Right atrium auricular region (tissue), 2 donors: ENCODE measurements at regions not wholly inside any gene's neighbourhood (a gene's known extent, or its start where the extent isn't known, plus 50 kb on each side); places are given as distances from the start of the nearest gene placed in this dataset.

Source experiments
- DNase-seq: peaks from one replicate; pipeline ENCODE4 v3.0.0-alpha.2; 2019; ENCODE audit warnings: low spot score
- H3K27ac ChIP-seq, 2 donors: fragments of 200-600 bp; sonication (generic); 1 replicate in 1 of 2; 2 replicates in 1 of 2; pipeline ENCODE4 v1.5.1; 2016 to 2019
- H3K27me3 ChIP-seq, 2 donors: fragments of 200-600 bp; sonication (generic); one replicate each; pipeline versions ENCODE4 v1.5.1 to v1.6.0; 2017 to 2019
- H3K36me3 ChIP-seq: fragments of 200-600 bp; sonication (generic); one replicate; pipeline ENCODE4 v1.5.1; 2016
- H3K4me1 ChIP-seq, 2 donors: fragments of 200-600 bp; sonication (generic); one replicate each; pipeline versions ENCODE4 v1.5.1 to v1.6.0; 2017 to 2019
- H3K4me3 ChIP-seq, 2 donors: fragments of 200-600 bp; sonication (generic); 1 replicate in 1 of 2; 2 replicates in 1 of 2; pipeline ENCODE4 v1.5.1; 2017 to 2019; ENCODE audit warnings: mild to moderate bottlenecking in 1 of 2, moderate library complexity in 1 of 2
- H3K9me3 ChIP-seq, 2 donors: fragments of 200-600 bp; sonication (generic); one replicate each; pipeline ENCODE4 v1.5.1; 2019
- CTCF ChIP-seq, 2 donors: fragments of 200-600 bp; sonication (generic); IDR thresholded peaks; one replicate each; pipeline ENCODE4 v1.5.1; 2019; ENCODE audit warnings: antibody characterized with exemption in 2 of 2

- H3K4me3 ChIP-seq, result no peak overlapping the region
- H3K9me3 ChIP-seq, result no peaks in the 10 kb centered on the region
- no peaks in the 10 kb centered on the region for H3K27me3 ChIP-seq
- no peaks in the 10 kb centered on the region for H3K4me1 ChIP-seq
- no peak for DNase-seq
- no peak for TF ChIP-seq CTCF (IDR thresholded peaks at IDR 0.05)
- H3K36me3 ChIP-seq, result no peaks in the 10 kb centered on the region
- no peak overlapping the region for H3K27ac ChIP-seq
Observed at GRCh38 chr18:75346671-75347070, 80.8 kb downstream of the SMIM21 start.

GRCh38 chr18:75344615-75345014 is 82.9 kb downstream of the SMIM21 start:
- H3K36me3 ChIP-seq, result no peaks in the 10 kb centered on the region
- TF ChIP-seq CTCF (IDR thresholded peaks at IDR 0.05), result no peak

GRCh38 chr18:75344161-75344560 is 83.3 kb downstream of the SMIM21 start:
- peak; percentile 13 for DNase-seq
- no peaks in the 10 kb centered on the region for H3K36me3 ChIP-seq
- H3K4me3 ChIP-seq, result no peak overlapping the region
- no peaks in the 10 kb centered on the region for H3K27me3 ChIP-seq
- H3K4me1 ChIP-seq, result no peaks in the 10 kb centered on the region
- TF ChIP-seq CTCF (IDR thresholded peaks at IDR 0.05), result no peak
- H3K9me3 ChIP-seq, result no peaks in the 10 kb centered on the region
- H3K27ac ChIP-seq, result no peak overlapping the region

More at GRCh38 chr18:75344615-75345014, 82.9 kb downstream of the SMIM21 start:
- peak; percentile 53 for DNase-seq
- no peak overlapping the region for H3K4me3 ChIP-seq
- H3K4me1 ChIP-seq, result no peaks in the 10 kb centered on the region
- no peaks in the 10 kb centered on the region for H3K9me3 ChIP-seq
- no peaks in the 10 kb centered on the region for H3K27me3 ChIP-seq
- H3K27ac ChIP-seq, result no peak overlapping the region

GRCh38 chr18:75343389-75343788 is 84.1 kb downstream of the SMIM21 start:
- no peak overlapping the region for H3K4me3 ChIP-seq
- no peaks in the 10 kb centered on the region for H3K36me3 ChIP-seq
- peak; percentile 30 for DNase-seq
- H3K27ac ChIP-seq, result no peak overlapping the region
- H3K9me3 ChIP-seq, result no peaks in the 10 kb centered on the region
- no peaks in the 10 kb centered on the region for H3K27me3 ChIP-seq
- H3K4me1 ChIP-seq, result no peaks in the 10 kb centered on the region
- no peak for TF ChIP-seq CTCF (IDR thresholded peaks at IDR 0.05)

- Histone ChIP-seq H3K4me1 (no peaks in the 10 kb centered on the region), H3K27me3 (no peaks in the 10 kb centered on the region), H3K9me3 (no peaks in the 10 kb centered on the region), H3K4me3 (no peak overlapping the region), H3K36me3 (no peaks in the 10 kb centered on the region), H3K27ac (no peak overlapping the region)
- DNase-seq, result peak; percentile 42
- no peak for TF ChIP-seq CTCF (IDR thresholded peaks at IDR 0.05)
Observed at GRCh38 chr18:75341897-75342296, 85.6 kb downstream of the SMIM21 start.

GRCh38 chr18:75341267-75341666 is 86.2 kb downstream of the SMIM21 start:
- Histone ChIP-seq H3K9me3 (no peaks in the 10 kb centered on the region), H3K4me3 (no peak overlapping the region), H3K36me3 (no peaks in the 10 kb centered on the region), H3K27ac (no peak overlapping the region), H3K4me1 (no peaks in the 10 kb centered on the region), H3K27me3 (no peaks in the 10 kb centered on the region)
- DNase-seq, result no peak
- no peak for TF ChIP-seq CTCF (IDR thresholded peaks at IDR 0.05)
